GM12874 (cell line): ENCODE measurements at regions not wholly inside any gene's neighbourhood (a gene's known extent, or its start where the extent isn't known, plus 50 kb on each side); places are given as distances from the start of the nearest gene placed in this dataset.

ENCODE experiments used
- CTCF ChIP-seq: IDR thresholded peaks from 2 replicates; pipeline ENCODE4 v1.5.1; 2011; ENCODE audit warnings: low read depth, mild to moderate bottlenecking, control low read depth, low read length, moderate library complexity; ENCODE audit not compliant: insufficient read depth

DNA sequence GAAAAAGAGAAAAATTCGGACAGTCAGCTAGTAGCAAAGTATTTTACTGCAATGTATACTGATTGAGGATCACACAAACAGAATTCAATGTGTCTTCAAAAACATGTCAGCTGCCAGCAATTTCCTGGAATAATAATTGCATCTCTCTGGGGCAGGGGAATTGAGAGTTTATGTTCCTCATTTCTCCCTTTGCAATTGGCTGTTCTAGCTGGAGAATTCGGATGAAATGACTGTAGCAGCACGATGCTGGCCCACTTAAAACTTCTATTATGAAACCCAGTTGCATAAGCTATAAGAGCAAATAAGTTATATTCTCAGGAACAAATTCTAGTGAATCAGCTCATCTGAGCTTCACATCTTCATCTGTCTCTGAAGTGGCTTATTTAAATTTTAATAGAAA is 99.9 kb upstream of the CPEB2 start:
- TF ChIP-seq CTCF, result no peak

- no peak for TF ChIP-seq CTCF
These were observed 99.0 kb upstream of the CPEB2 start for GRCh38 chr4:14903321-14903720.

DNA sequence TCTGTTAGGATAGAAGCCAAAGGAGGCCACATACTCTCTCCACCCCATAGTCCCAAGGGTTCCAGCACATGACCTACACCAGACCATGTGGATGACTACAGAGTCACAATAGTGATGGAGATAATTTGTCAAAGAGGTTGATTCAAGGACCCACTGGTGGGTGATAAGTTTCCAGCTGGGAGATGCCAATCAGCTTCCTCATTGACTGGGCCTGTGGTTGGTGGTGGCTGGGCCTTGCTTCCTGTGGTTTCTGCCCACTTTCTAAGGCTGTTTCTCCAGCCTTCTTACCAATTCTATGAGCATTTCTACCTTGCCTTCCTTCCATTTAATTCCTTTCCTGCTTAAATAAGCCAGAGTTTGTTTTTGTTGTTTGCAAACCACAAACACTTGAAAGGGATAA is 95.5 kb upstream of the CPEB2 start:
- no peak for TF ChIP-seq CTCF

DNA sequence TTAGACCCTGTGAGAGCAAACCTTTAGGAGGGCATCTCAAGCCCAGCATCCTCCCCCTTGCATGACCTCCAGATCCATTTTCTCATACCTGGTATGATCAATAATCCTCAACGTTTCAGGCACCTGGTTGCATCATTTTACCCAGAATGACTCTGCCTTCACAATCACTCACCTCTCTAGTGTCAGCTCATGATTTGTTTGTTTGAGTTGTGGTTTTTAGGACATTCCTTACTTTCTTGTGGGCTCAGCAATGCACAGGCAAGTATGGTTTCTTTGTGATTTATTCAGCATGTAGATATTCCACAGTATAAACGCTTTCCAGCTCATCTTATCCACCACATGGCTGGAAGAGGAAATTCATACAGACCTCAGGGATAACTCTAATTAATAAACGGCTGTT is 93.6 kb upstream of the CPEB2 start:
- no peak for TF ChIP-seq CTCF

DNA sequence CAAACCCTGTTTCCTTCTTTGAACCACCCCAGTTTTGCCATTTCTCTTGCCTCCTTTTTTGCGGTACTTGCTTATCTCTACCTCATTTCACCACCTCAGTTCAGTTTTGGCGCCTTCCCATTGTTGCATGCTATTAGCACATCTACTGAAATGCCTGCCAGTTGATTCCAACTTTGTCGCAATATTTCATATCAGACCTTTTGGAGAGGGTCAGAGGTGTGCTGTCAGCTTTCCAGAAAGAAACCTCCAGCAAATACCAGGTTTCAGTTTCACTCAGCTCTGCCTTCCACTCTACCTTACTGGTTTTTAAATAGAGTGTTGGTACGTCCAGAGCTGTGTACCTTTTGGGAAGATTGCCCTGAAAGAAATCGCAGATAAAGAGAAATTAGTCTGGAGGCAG is 91.9 kb upstream of the CPEB2 start:
- no peak for TF ChIP-seq CTCF

- no peak for TF ChIP-seq CTCF
These were observed 89.9 kb upstream of the CPEB2 start for GRCh38 chr4:14912426-14912825.

DNA sequence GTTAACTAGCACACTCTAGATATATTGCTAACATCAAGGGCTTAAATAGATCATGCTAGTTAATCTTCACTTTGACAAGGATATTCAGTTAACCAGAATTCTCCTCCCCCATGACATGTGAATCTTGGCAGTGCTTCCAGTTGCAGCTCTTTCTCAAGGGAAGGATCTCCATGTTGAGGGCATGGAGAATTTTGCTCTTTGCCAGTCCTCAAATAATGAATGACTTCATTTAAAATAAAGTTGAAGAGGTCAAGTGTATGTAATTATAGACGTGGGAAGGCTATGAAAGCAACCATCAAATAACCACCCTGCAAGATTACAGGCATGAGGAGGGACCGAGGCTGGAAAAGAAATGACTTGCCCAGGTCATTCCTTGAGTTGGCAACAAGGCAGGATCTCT is 87.3 kb upstream of the CPEB2 start:
- no peak for TF ChIP-seq CTCF
